ENCODE measurements at regions not wholly inside any gene's neighbourhood (a gene's known extent, or its start where the extent isn't known, plus 50 kb on each side); places are given as distances from the start of the nearest gene placed in this dataset.

DNA sequence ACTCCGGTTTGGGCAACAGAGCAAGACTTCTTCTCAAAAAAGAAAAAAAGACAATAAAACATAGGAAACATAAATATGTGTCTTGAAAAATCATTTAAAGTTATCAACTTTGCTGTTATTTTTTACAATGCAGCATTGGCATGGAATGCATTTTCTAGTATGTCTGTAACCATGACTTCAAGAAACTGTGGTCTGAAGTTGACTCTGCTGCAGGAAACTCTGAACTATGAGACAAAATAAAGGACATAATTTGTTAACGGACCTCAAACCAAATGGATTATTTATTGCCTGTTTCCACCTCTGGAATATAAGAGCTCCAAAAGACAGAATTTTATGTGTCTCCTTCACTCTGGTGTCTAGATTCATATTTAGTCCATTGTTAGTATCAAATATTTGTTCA, 79.1 kb downstream of the TRIB2 start:
- peaks cover 4 to 10% (median 8%) of the 10 kb centered on the region in 3 donors for H3K9me3 Mint-ChIP-seq
- H3K27ac Mint-ChIP-seq: no peak overlapping the region
- peaks cover 5% of the 10 kb centered on the region for H3K27me3 Mint-ChIP-seq
- H3K4me1 Mint-ChIP-seq: peaks cover 0 to 5% (median 2%) of the 10 kb centered on the region in 3 donors
- H3K36me3 Mint-ChIP-seq: peaks cover 2% of the 10 kb centered on the region
- no peak overlapping the region for H3K4me3 Mint-ChIP-seq

DNA sequence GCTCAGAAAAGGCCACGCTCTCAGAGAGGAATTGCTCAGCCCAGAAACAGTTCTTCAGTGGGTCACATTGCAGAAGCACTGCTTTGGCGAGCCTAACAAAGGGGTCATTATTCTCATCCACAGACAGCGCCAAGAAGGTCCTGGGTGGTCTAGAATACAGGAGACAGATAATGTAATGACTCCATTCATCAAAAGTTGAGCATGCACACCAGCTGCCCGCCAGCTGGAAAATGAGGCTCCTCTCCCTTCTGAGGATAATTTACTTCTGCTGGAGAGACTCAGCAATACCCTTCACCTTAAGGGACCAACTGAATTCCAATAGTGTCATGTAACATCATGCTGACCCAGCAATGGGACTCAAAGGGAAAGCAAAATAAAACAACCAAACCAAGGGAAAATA, 79.9 kb downstream of the TRIB2 start:
- Mint-ChIP-seq H3K4me1 (peaks cover 0 to 5% (median 2%) of the 10 kb centered on the region in 3 donors), H3K4me3 (no peak overlapping the region), H3K9me3 (peaks cover 8 to 16% (median 13%) of the 10 kb centered on the region in 3 donors), H3K27ac (no peak overlapping the region), H3K36me3 (peaks cover 2% of the 10 kb centered on the region), H3K27me3 (peaks cover 5% of the 10 kb centered on the region)

DNA sequence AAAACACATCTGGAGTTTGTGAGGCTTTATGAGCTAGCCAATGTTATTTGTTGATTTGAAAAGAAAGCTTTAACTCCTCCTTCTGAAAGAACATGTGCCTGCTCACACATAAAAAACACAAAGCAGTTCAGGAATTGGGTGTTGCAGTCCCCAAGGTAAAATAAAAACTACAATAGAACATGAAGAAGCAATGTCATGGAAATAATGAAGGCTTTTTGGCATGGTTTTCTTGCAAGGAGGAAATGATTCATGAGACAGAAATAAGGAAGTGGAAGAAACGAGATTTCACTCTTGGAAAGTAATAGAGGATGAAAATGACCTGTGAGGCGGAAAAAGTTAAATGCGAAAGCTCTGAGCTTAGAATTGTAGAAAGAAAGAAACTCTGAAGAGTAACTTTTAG, 81.1 kb downstream of the TRIB2 start:
- peaks cover 12 to 21% (median 20%) of the 10 kb centered on the region in 3 donors for H3K9me3 Mint-ChIP-seq
- H3K4me1 Mint-ChIP-seq: peaks cover 0 to 5% (median 2%) of the 10 kb centered on the region in 3 donors
- peaks cover 4% of the 10 kb centered on the region for H3K27me3 Mint-ChIP-seq
- H3K36me3 Mint-ChIP-seq: peaks cover 2% of the 10 kb centered on the region
- no peak overlapping the region for H3K4me3 Mint-ChIP-seq
- H3K27ac Mint-ChIP-seq: no peak overlapping the region

DNA sequence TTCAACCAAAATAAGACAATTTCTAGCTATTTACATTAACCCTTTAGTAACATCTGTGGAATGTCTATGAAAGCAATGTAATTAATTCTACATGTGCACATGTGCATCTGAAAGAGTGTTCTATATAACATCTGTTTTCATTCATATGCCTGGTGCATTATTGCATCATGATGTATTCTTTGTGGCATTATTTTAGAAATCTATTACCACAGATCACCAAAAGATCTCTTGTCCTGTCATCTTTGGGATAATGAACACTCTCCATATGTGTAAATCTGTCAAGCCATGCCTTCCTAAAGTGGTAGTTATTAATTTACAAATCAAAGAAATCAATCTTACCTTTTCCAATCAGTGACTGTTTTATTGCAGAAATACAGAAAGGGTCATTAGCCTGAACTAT, 86.9 kb downstream of the TRIB2 start:
- H3K4me3 Mint-ChIP-seq: no peak overlapping the region
- H3K9me3 Mint-ChIP-seq: peaks cover 12 to 21% (median 17%) of the 10 kb centered on the region in 3 donors
- no peaks in the 10 kb centered on the region for H3K4me1 Mint-ChIP-seq
- H3K27ac Mint-ChIP-seq: no peak overlapping the region
- H3K36me3 Mint-ChIP-seq: no peaks in the 10 kb centered on the region
- H3K27me3 Mint-ChIP-seq: peaks cover 6% of the 10 kb centered on the region

DNA sequence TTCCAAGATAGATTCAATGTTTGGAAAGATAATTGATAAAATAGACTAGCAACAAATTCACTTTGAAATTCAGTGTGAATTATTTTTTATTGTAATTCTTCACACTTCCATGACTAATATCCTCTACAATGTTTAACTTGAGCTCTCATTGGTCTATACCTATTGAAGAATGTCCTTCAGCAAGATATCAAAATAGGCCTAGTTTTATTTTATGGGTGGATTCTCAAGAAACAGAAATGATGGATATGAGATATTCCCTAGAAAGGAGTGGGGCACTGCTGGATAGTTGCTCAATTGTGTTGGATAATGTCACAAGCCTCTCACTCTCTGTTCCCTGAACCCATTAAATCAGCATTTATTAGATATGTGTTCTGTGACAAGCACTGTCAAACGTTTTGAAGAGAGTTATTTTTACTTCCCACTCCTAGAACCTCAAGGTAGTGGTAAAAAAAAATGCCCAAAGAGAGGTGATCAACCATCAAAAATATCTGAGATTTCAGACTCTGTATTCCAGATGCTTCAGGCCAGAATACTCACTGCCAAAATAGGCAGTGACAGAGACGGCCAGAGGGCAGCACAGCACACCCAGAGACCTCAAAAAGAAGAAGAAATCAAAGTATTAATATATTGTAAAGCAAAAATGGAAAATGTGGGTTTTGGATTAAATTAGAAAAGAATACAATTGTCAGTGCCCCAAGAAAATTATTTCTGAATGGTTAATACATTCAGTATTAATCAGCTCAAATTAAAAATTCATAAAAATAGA, 87.5 kb downstream of the TRIB2 start:
- H3K27me3 Mint-ChIP-seq: peaks cover 6% of the 10 kb centered on the region
- no peaks in the 10 kb centered on the region for H3K4me1 Mint-ChIP-seq
- no peaks in the 10 kb centered on the region for H3K36me3 Mint-ChIP-seq
- no peak overlapping the region for H3K27ac Mint-ChIP-seq
- H3K4me3 Mint-ChIP-seq: no peak overlapping the region
- peaks cover 12 to 21% (median 17%) of the 10 kb centered on the region in 3 donors for H3K9me3 Mint-ChIP-seq

DNA sequence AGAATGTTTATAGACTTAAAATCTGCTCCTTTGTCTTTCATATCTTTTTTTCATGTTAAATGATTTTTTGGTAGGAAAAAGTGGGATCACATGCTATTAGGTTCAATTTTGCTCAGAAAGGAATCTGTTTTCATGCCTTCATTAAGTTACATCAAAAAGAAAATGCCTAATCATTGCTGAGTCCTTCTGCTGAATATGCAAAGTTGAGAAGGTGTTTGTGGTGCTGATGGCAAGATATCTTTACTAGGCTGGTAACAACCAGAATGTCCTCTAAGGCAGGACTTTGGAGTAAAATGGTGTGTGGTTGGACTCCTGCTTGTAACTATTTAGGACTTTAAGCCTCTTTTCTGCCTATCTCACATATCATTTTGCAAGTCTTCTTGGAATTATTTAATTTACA, 88.3 kb downstream of the TRIB2 start:
- Mint-ChIP-seq H3K27me3 (peaks cover 6% of the 10 kb centered on the region), H3K4me3 (no peak overlapping the region), H3K4me1 (no peaks in the 10 kb centered on the region), H3K27ac (no peak overlapping the region), H3K9me3 (peaks cover 11 to 21% (median 17%) of the 10 kb centered on the region in 3 donors), H3K36me3 (no peaks in the 10 kb centered on the region)

DNA sequence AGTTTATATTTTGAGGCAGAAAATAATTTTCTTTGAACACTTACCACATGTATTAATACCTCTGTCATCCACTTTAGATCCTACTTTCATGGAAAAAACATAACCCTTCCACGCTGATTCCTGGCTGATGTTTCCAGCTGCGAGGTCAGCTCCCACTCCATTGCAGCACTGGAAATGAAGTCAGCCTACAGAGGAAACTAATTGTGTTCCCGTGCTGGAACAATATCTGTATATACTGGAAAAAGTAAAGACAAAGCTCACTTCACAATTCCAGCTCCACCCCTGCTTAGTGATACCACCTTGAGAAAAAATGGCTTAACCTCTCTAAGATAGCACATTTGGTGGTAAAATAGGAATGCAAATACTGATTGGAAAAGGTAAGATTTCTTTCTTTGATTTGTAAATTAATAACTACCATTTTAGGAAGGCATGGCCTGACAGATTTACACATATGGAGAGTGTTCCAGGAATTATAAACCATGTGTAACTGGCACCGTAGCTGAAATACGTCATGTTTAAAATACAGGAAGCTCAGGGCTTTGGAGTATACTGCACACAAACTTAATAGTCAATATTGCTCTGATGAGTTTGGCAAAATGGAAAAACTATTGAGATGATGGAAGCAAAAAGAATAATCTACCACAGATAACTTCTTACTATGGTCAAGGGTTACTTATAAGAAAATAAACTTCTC, 90.0 kb downstream of the TRIB2 start:
- no peak overlapping the region for H3K27ac Mint-ChIP-seq
- H3K4me1 Mint-ChIP-seq: no peaks in the 10 kb centered on the region
- H3K9me3 Mint-ChIP-seq: peaks cover 4 to 7% (median 5%) of the 10 kb centered on the region in 3 donors
- no peaks in the 10 kb centered on the region for H3K36me3 Mint-ChIP-seq
- no peak overlapping the region for H3K4me3 Mint-ChIP-seq
- H3K27me3 Mint-ChIP-seq: peaks cover 6% of the 10 kb centered on the region

DNA sequence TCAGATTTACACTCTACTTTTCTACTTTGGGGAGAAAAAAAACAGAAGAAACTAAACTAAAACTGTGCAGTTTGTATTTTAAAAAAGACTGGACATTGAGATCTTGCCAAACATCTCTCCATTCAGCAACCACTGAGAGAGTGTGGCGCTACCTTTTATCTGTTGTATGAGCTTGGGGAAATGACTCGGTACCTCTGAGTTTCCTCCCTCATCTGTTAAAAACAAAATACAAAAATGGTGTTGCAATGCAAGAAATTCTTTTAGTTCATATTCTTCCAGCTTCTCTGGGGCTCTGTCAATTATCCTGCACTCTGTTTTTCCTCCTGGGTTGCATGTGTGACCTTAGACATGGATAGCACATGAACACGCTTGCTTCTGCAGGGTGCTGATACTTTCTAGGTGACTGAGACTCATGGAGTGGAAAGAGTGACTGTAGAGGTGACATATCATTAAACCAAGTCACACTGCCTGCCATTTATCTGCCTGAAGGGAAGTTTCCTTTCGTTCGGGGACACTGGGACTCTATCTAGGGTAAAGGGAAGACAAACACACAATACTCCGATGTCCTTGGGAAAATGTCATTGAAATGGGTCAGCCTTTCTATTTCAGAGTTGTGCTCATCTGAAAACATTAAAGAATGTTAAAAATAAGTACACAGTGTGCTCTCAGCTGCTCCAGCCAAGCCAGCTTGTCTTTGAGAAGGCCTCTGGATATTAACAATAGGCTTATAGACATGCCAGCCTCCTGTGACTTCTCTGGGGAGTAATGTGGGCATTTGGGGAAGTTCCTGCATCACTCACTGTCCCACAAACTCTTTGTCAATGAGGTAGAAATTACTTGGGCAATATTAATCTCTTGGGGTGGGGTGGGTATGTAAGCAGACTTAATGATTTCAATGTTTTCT, 91.4 kb downstream of the TRIB2 start:
- Mint-ChIP-seq H3K27me3 (peaks cover 3% of the 10 kb centered on the region), H3K27ac (no peak overlapping the region), H3K36me3 (no peaks in the 10 kb centered on the region), H3K9me3 (no peaks in the 10 kb centered on the region), H3K4me3 (no peak overlapping the region), H3K4me1 (no peaks in the 10 kb centered on the region)

DNA sequence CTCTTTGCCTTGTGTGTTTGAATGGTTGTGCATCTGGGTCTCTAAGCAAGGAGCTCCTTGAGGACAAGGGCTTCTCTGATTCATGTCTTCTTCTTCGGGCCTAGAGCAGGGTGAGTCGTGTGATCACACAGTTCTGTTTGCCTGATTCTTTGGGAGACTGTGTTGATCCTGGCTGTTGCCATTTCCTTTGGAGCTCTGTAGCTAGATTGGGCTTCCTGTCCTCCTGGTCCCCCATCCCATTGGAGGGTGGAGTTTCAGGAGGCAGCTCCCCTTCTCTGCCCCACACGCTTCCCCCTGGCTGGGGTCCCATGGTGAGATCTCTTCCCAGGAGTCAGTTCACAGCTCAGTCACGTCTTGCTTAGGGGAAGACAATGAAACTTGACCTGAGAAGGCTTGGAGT, 92.8 kb downstream of the TRIB2 start:
- Mint-ChIP-seq H3K4me1 (no peaks in the 10 kb centered on the region), H3K9me3 (no peaks in the 10 kb centered on the region), H3K27ac (no peak overlapping the region), H3K36me3 (no peaks in the 10 kb centered on the region), H3K4me3 (no peak overlapping the region), H3K27me3 (peaks cover 3% of the 10 kb centered on the region)

DNA sequence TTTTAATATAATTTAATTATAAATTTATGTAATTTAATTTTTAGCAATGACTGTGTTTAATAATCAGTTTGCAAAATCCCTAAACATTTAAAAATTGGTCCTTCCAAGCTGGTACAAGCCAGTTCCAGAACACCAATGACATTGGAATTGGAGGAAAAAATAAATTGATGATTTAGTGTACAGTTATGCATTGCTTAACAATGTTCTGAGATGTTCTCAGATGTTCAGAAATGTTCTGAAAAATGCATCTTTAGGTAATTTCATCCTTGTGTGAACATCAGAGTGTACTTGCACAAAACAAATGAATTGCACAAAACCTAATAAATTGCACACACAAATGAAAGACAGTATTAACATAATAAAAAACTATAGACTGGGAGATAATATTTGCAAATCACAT, 95.2 kb downstream of the TRIB2 start:
- no peak overlapping the region for H3K4me3 Mint-ChIP-seq
- H3K27ac Mint-ChIP-seq: no peak overlapping the region
- no peaks in the 10 kb centered on the region for H3K9me3 Mint-ChIP-seq
- H3K4me1 Mint-ChIP-seq: no peaks in the 10 kb centered on the region
- H3K27me3 Mint-ChIP-seq: peaks cover 2% of the 10 kb centered on the region
- H3K36me3 Mint-ChIP-seq: no peaks in the 10 kb centered on the region

DNA sequence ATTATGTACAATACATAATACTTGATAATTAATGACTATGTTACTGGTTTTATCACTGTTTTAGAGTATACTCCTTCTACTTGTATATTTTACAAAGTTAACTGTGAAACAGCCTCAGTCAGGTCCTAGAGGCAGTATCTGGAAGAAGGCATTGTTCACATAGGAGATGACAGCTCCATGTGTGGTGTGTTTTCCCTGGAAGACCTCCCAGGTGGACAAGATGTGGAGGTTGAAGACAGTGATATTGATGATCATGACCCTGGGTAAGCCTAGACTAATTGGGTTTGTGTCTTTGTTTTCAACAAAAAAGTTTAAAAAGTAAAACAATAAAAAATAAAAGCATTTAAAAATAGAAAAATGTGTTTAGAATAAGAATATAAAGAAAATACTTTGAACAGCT, 96.4 kb downstream of the TRIB2 start:
- H3K36me3 Mint-ChIP-seq: no peaks in the 10 kb centered on the region
- no peaks in the 10 kb centered on the region for H3K9me3 Mint-ChIP-seq
- H3K4me3 Mint-ChIP-seq: no peak overlapping the region
- no peak overlapping the region for H3K27ac Mint-ChIP-seq
- H3K4me1 Mint-ChIP-seq: no peaks in the 10 kb centered on the region
- H3K27me3 Mint-ChIP-seq: no peaks in the 10 kb centered on the region

DNA sequence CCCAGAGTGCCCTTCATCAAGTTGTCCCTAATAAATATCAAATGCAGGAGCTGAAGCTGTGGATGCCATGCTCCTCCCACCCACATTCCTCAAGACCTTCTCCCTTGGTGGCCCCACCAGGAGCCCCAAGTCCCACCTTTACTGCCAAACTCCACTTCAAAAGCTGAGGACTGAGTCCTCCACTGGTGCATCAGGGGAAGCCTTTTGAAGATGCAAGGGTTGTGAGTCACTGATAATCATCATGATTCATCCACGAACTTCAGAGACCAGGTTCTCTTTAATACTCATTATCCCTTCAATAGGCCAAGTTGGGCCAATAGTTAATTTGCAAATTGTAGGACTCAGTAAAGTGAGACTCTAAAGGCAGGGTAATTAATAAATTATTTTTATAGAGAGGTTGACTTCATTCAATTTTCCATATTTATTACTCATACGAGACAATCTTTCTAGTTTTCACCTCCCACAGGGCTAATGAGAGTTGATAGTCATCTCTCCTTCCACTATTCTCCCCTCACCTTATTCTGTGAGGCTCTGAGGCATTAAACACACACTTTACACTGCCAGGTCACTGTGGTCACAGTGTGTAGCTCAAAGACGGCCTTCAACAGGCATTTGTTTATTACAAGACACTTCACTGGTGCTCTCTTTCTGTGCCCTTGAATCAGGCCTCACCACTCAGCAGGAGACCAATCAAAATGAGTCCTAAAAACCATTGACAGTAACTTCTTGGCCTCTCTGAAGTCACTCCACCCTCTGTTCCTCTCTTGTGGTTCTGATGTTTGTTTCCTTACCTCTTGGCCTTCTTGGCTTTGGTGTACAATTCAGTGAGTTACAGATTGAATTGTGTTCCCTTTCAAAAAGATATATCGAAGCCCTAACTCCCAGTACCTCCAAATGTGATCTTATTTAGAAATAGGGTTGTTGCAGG, 99.9 kb downstream of the TRIB2 start:
- Mint-ChIP-seq H3K27me3 (peaks cover 2% of the 10 kb centered on the region), H3K9me3 (no peaks in the 10 kb centered on the region), H3K4me1 (peaks cover 0 to 5% (median 5%) of the 10 kb centered on the region in 3 donors), H3K36me3 (no peaks in the 10 kb centered on the region), H3K4me3 (no peak overlapping the region), H3K27ac (no peak overlapping the region)

DNA sequence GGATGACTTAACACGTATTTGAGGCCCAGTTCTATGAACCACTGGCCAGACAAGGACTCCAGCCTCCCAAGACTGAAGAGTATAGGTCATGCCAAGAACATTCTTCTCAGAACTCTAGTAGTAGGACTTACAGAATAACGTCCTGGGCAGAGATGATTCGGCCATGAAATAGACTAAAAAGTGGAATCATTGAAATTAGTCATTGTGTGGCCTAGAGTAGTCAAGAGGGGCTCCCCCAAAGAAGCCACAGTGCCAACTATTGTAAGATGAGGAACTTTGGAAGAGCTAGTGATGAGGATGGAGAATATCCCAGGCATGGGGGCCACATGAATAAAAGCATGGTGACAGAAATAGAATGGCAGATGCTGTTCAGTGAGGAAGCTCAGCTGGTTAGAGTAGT, 101.1 kb downstream of the TRIB2 start:
- H3K9me3 Mint-ChIP-seq: no peaks in the 10 kb centered on the region
- H3K36me3 Mint-ChIP-seq: no peaks in the 10 kb centered on the region
- peaks cover 0 to 5% (median 5%) of the 10 kb centered on the region in 3 donors for H3K4me1 Mint-ChIP-seq
- no peak overlapping the region for H3K27ac Mint-ChIP-seq
- peaks cover 7% of the 10 kb centered on the region for H3K27me3 Mint-ChIP-seq
- no peak overlapping the region for H3K4me3 Mint-ChIP-seq

DNA sequence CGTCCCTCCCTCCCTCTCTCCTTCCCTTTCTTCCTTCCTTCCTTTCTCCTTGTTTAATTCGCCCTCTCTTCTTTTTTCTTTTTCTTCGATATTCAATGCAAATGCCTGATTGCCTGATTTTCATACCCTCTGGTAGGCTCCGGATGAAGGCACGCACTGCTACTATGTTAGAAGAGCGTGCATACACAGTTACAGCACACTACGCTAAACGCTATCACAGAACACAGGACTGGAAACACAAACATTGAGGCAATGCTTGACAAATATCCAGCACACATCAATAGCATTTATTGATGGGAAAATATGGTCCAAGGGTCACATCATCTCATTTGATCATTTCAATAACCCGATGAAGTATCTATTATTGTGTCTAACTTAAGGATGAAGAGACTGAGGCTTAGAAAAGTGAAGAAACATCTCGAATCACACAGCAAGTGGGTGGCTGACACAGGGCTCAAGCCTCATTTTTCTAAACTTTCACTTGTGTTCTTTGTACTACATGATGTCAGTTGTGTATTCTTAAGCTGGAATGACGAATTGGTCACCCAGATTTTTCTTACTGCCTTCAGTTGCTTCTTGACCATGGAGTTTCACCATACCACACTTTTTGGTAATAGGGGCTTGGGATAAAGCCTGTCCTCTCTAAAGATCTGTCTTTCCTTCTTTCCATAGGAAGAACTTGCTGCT, 101.8 kb downstream of the TRIB2 start:
- no peak overlapping the region for H3K4me3 Mint-ChIP-seq
- H3K4me1 Mint-ChIP-seq: peaks cover 0 to 5% (median 5%) of the 10 kb centered on the region in 3 donors

More for the DNA sequence above, 101.8 kb downstream of the TRIB2 start:
- peaks cover 9% of the 10 kb centered on the region for H3K27me3 Mint-ChIP-seq
- H3K9me3 Mint-ChIP-seq: no peaks in the 10 kb centered on the region
- H3K27ac Mint-ChIP-seq: no peak overlapping the region
- H3K36me3 Mint-ChIP-seq: no peaks in the 10 kb centered on the region

All from IgD-negative memory B cell (primary cell).